T-cell (primary cell): ENCODE measurements at regions not wholly inside any gene's neighbourhood (a gene's known extent, or its start where the extent isn't known, plus 50 kb on each side); places are given as distances from the start of the nearest gene placed in this dataset.

Source experiments
- ATAC-seq, 4 experiments: fragments of 200-7000 bp in 3 of 4; fragments of 150-1000 bp in 1 of 4; cut with Tn5 transposase; replicated peaks in 1 of 4; 1 replicate in 3 of 4; 2 replicates in 1 of 4; pipeline ENCODE4 v1.10.0; 2021; ENCODE audit warnings: moderate library complexity in 3 of 4, mild to moderate bottlenecking in 2 of 4, moderate number of reproducible peaks in 1 of 4
- CTCF ChIA-PET, 2 donors: fragments of 300-600 bp; sonication (Branson Sonifier 250); formaldehyde crosslinking; loops; one replicate each; lab custom pipeline; 2022; ENCODE audit warnings: antibody characterized with exemption in 2 of 2; lab: Charles Lee
- POLR2A ChIA-PET, 2 donors: fragments of 300-600 bp; sonication (Branson Sonifier 250); formaldehyde crosslinking; loops; one replicate each; lab custom pipeline; 2022; ENCODE audit warnings: antibody characterized with exemption in 2 of 2; lab: Charles Lee
- DNase-seq, 35 experiments: peaks; one replicate each; pipeline versions ENCODE4 v3.0.0 to v3.0.0-alpha.2; 2013 to 2023
- H3K27ac ChIP-seq: one replicate; pipeline ENCODE4 v1.5.1; 2013; ENCODE audit warnings: low read length
- H3K27me3 ChIP-seq, 2 experiments: replicated peaks in 1 of 2; 1 replicate in 1 of 2; 2 replicates in 1 of 2; pipeline versions ENCODE4 v1.6.1 to v1.7.0; 2013; ENCODE audit warnings: low read length in 1 of 2, mixed read lengths in 1 of 2; ENCODE audit not compliant: control insufficient read depth in 2 of 2, insufficient read depth in 2 of 2; ENCODE audit errors: extremely low read depth in 1 of 2
- H3K36me3 ChIP-seq, 2 donors: 1 replicate in 1 of 2; 2 replicates in 1 of 2; pipeline versions ENCODE4 v1.6.1 to v1.7.0; 2013; ENCODE audit warnings: low read length in 1 of 2; ENCODE audit not compliant: control insufficient read depth in 2 of 2, insufficient read depth in 1 of 2; ENCODE audit errors: extremely low read depth in 1 of 2
- H3K4me1 ChIP-seq, 2 experiments: 1 replicate in 1 of 2; 2 replicates in 1 of 2; pipeline versions ENCODE4 v1.6.1 to v1.7.0; 2013; ENCODE audit warnings: low read length in 2 of 2, mixed read lengths in 1 of 2; ENCODE audit not compliant: insufficient read depth in 2 of 2, control insufficient read depth in 1 of 2; ENCODE audit errors: extremely low read depth in 1 of 2
- H3K4me3 ChIP-seq, 2 donors: 1 replicate in 1 of 2; 2 replicates in 1 of 2; pipeline versions ENCODE4 v1.5.1 to v1.7.0; 2013; ENCODE audit warnings: mild to moderate bottlenecking in 2 of 2, low read length in 1 of 2, moderate library complexity in 1 of 2; ENCODE audit not compliant: control insufficient read depth in 1 of 2; ENCODE audit errors: extremely low read depth in 1 of 2
- H3K9me3 ChIP-seq: 2 replicates; pipeline ENCODE4 v1.7.0; 2013
- H3K27ac Mint-ChIP-seq, 2 donors: one replicate each; pipeline ENCODE4 v1.8.0; 2020 to 2021; ENCODE audit warnings: mild to moderate bottlenecking in 2 of 2, mixed read lengths in 2 of 2
- H3K27me3 Mint-ChIP-seq, 2 donors: one replicate each; pipeline ENCODE4 v1.8.0; 2021 to 2022; ENCODE audit warnings: mixed read lengths in 2 of 2
- H3K36me3 Mint-ChIP-seq: one replicate; pipeline ENCODE4 v1.8.0; 2021; ENCODE audit warnings: mixed read lengths
- H3K4me1 Mint-ChIP-seq, 3 donors: one replicate each; pipeline ENCODE4 v1.8.0; 2020 to 2022; ENCODE audit warnings: mixed read lengths in 3 of 3, mild to moderate bottlenecking in 1 of 3
- H3K4me3 Mint-ChIP-seq, 3 donors: one replicate each; pipeline ENCODE4 v1.8.0; 2020 to 2022; ENCODE audit warnings: mild to moderate bottlenecking in 3 of 3, mixed read lengths in 3 of 3, moderate library complexity in 3 of 3
- H3K9me3 Mint-ChIP-seq, 3 donors: one replicate each; pipeline ENCODE4 v1.8.0; 2020 to 2022; ENCODE audit warnings: mixed read lengths in 3 of 3
- WGBS: methylation state at CpG from one replicate; pipeline ENCODE4 v1.1.5; 2013; ENCODE audit warnings: missing lambda C conversion rate; ENCODE audit not compliant: insufficient coverage; 5-methylcytosine and 5-hydroxymethylcytosine counted together

- H3K4me3 Mint-ChIP-seq = no peak overlapping the region
- H3K4me1 Mint-ChIP-seq = no peaks in the 10 kb centered on the region
- no peaks in the 10 kb centered on the region for H3K4me1 ChIP-seq
- no peaks in the 10 kb centered on the region for H3K36me3 ChIP-seq
- no peaks in the 10 kb centered on the region for H3K36me3 Mint-ChIP-seq
- DNase-seq (no peak), ATAC-seq (no peak)
- no CpG with 5 or more reads among the region's 3 CpGs for WGBS
- H3K9me3 ChIP-seq = no peaks in the 10 kb centered on the region
- no peak overlapping the region for H3K4me3 ChIP-seq
- H3K27ac ChIP-seq = no peak overlapping the region
- H3K27ac Mint-ChIP-seq = no peak overlapping the region
- peaks cover 9 to 20% (median 16%) of the 10 kb centered on the region in 3 donors for H3K9me3 Mint-ChIP-seq
- ChIA-PET CTCF (no interaction called here), POLR2A (no interaction called here)
- H3K27me3 ChIP-seq = no peaks in the 10 kb centered on the region
- H3K27me3 Mint-ChIP-seq = no peaks in the 10 kb centered on the region
These were observed 844.3 kb downstream of the GALC start for GRCh38 chr14:87148655-87149054.

- H3K27me3 Mint-ChIP-seq = no peaks in the 10 kb centered on the region
- ATAC-seq = no peak
- WGBS = no CpG with 5 or more reads among the region's 3 CpGs
- POLR2A ChIA-PET = no interaction called here
- no peaks in the 10 kb centered on the region for H3K9me3 ChIP-seq
- no peaks in the 10 kb centered on the region for H3K4me1 Mint-ChIP-seq
- no peaks in the 10 kb centered on the region for H3K27me3 ChIP-seq
- H3K9me3 Mint-ChIP-seq = peaks cover 2 to 19% (median 11%) of the 10 kb centered on the region in 3 donors
- CTCF ChIA-PET = no interaction called here
- no peak for DNase-seq
- no peak overlapping the region for H3K4me3 Mint-ChIP-seq
- H3K27ac Mint-ChIP-seq = no peak overlapping the region
- H3K4me1 ChIP-seq = no peaks in the 10 kb centered on the region
- no peak overlapping the region for H3K4me3 ChIP-seq
- no peaks in the 10 kb centered on the region for H3K36me3 ChIP-seq
- no peak overlapping the region for H3K27ac ChIP-seq
- H3K36me3 Mint-ChIP-seq = no peaks in the 10 kb centered on the region
These were observed 850.3 kb downstream of the GALC start for GRCh38 chr14:87142551-87143211.

- Histone ChIP-seq H3K36me3 (no peaks in the 10 kb centered on the region), H3K4me3 (no peak overlapping the region), H3K27ac (no peak overlapping the region), H3K4me1 (no peaks in the 10 kb centered on the region), H3K9me3 (no peaks in the 10 kb centered on the region), H3K27me3 (no peaks in the 10 kb centered on the region)
- POLR2A ChIA-PET = no interaction called here
- Mint-ChIP-seq H3K36me3 (no peaks in the 10 kb centered on the region), H3K4me1 (no peaks in the 10 kb centered on the region), H3K9me3 (peaks cover 2 to 19% (median 11%) of the 10 kb centered on the region in 3 donors), H3K4me3 (no peak overlapping the region), H3K27me3 (no peaks in the 10 kb centered on the region), H3K27ac (no peak overlapping the region)
- DNase-seq (no peak), ATAC-seq (no peak)
- CTCF ChIA-PET = interaction anchor here in 1 of 2 donors (0.6 kb wide), 1 partner anchor 182 kb away, joined by 4 read pairs; no protein-coding TSS in a partner anchor
- no CpG with 5 or more reads among the region's 2 CpGs for WGBS
These were observed 851.2 kb downstream of the GALC start for GRCh38 chr14:87141801-87142200.

GRCh38 chr14:87139299-87139698, 853.7 kb downstream of the GALC start:
- no peaks in the 10 kb centered on the region for H3K27me3 ChIP-seq
- Mint-ChIP-seq H3K4me1 (no peaks in the 10 kb centered on the region), H3K27me3 (no peaks in the 10 kb centered on the region), H3K4me3 (no peak overlapping the region), H3K27ac (no peak overlapping the region), H3K9me3 (peaks cover 8 to 20% (median 15%) of the 10 kb centered on the region in 3 donors), H3K36me3 (no peaks in the 10 kb centered on the region)
- no peak overlapping the region for H3K4me3 ChIP-seq
- ATAC-seq (no peak), DNase-seq (no peak)
- no peaks in the 10 kb centered on the region for H3K36me3 ChIP-seq
- CTCF ChIA-PET = no interaction called here
- POLR2A ChIA-PET = no interaction called here
- no CpG with 5 or more reads among the region's 2 CpGs for WGBS
- no peaks in the 10 kb centered on the region for H3K4me1 ChIP-seq
- H3K27ac ChIP-seq = no peak overlapping the region
- no peaks in the 10 kb centered on the region for H3K9me3 ChIP-seq

- no peaks in the 10 kb centered on the region for H3K36me3 Mint-ChIP-seq
- peaks cover 8 to 18% (median 16%) of the 10 kb centered on the region in 3 donors for H3K9me3 Mint-ChIP-seq
- H3K4me3 Mint-ChIP-seq = no peak overlapping the region
- ATAC-seq (no peak), DNase-seq (no peak)
- WGBS = 65% methylated on average over 2 of the region's 4 CpGs
- ChIA-PET CTCF (interaction anchor here in 1 of 2 donors (0.6 kb wide), 1 partner anchor 733 kb away, joined by 3 read pairs; no protein-coding TSS in a partner anchor), POLR2A (no interaction called here)
- no peak overlapping the region for H3K27ac Mint-ChIP-seq
- H3K4me3 ChIP-seq = no peak overlapping the region
- H3K27ac ChIP-seq = no peak overlapping the region
- H3K9me3 ChIP-seq = no peaks in the 10 kb centered on the region
- no peaks in the 10 kb centered on the region for H3K4me1 Mint-ChIP-seq
- H3K27me3 ChIP-seq = no peaks in the 10 kb centered on the region
- H3K27me3 Mint-ChIP-seq = no peaks in the 10 kb centered on the region
- H3K36me3 ChIP-seq = no peaks in the 10 kb centered on the region
- H3K4me1 ChIP-seq = no peaks in the 10 kb centered on the region
These were observed 859.7 kb downstream of the GALC start for GRCh38 chr14:87133073-87133801.

- ChIA-PET POLR2A (no interaction called here), CTCF (no interaction called here)
- Mint-ChIP-seq H3K27me3 (no peaks in the 10 kb centered on the region), H3K36me3 (no peaks in the 10 kb centered on the region), H3K4me1 (no peaks in the 10 kb centered on the region), H3K4me3 (no peak overlapping the region), H3K27ac (no peak overlapping the region), H3K9me3 (peaks cover 8 to 21% (median 16%) of the 10 kb centered on the region in 3 donors)
- no peaks in the 10 kb centered on the region for H3K9me3 ChIP-seq
- DNase-seq (no peak), ATAC-seq (no peak)
- no peaks in the 10 kb centered on the region for H3K27me3 ChIP-seq
- H3K4me1 ChIP-seq = no peaks in the 10 kb centered on the region
- no peak overlapping the region for H3K4me3 ChIP-seq
- 86% methylated on average over 3 of the region's 5 CpGs for WGBS
- H3K36me3 ChIP-seq = no peaks in the 10 kb centered on the region
- H3K27ac ChIP-seq = no peak overlapping the region
These were observed 861.1 kb downstream of the GALC start for GRCh38 chr14:87131879-87132278.
